GM19035 (cell line): ENCODE measurements at regions not wholly inside any gene's neighbourhood (a gene's known extent, or its start where the extent isn't known, plus 50 kb on each side); places are given as distances from the start of the nearest gene placed in this dataset.

Experiments
- ATAC-seq: cut with Tn5 transposase; IDR thresholded peaks from one replicate; pipeline ENCODE4 v1.9.1; 2021; ENCODE audit not compliant: unreplicated experiment

GRCh38 chr17:79377230-79377786 lies 233.5 kb downstream of the RBFOX3 start:
- no peak for ATAC-seq

- no peak for ATAC-seq
Measured at GRCh38 chr17:79374807-79375206, 236.0 kb downstream of the RBFOX3 start.

- no peak for ATAC-seq
Measured at GRCh38 chr17:79374087-79374689, 236.7 kb downstream of the RBFOX3 start.

GRCh38 chr17:79372470-79373238 lies 238.2 kb downstream of the RBFOX3 start:
- no peak for ATAC-seq

GRCh38 chr17:79371984-79372383 lies 238.9 kb downstream of the RBFOX3 start:
- ATAC-seq = no peak

- ATAC-seq = no peak
Measured at GRCh38 chr17:79370594-79370993, 240.3 kb downstream of the RBFOX3 start.

- no peak for ATAC-seq
Measured at GRCh38 chr17:79370126-79370525, 240.7 kb downstream of the RBFOX3 start.

- ATAC-seq = no peak
Measured at GRCh38 chr17:79369532-79369931, 241.3 kb downstream of the RBFOX3 start.

- no peak for ATAC-seq
Measured at GRCh38 chr17:79369001-79369400, 241.8 kb downstream of the RBFOX3 start.

GRCh38 chr17:79368521-79368920 lies 242.3 kb downstream of the RBFOX3 start:
- ATAC-seq = no peak

- no peak for ATAC-seq
Measured at GRCh38 chr17:79366988-79367571, 243.8 kb downstream of the RBFOX3 start.

- no peak for ATAC-seq
Measured at GRCh38 chr17:79365836-79366770, 244.7 kb downstream of the RBFOX3 start.

- ATAC-seq = no peak
Measured at GRCh38 chr17:79365351-79365750, 245.5 kb downstream of the RBFOX3 start.

GRCh38 chr17:79364315-79365094 lies 246.3 kb downstream of the RBFOX3 start:
- ATAC-seq = no peak

- no peak for ATAC-seq
Measured at GRCh38 chr17:79363552-79364275, 247.1 kb downstream of the RBFOX3 start.

GRCh38 chr17:79362772-79363305 lies 248.0 kb downstream of the RBFOX3 start:
- ATAC-seq = no peak

GRCh38 chr17:79361873-79362771 lies 248.7 kb downstream of the RBFOX3 start:
- no peak for ATAC-seq

GRCh38 chr17:79361221-79361734 lies 249.6 kb downstream of the RBFOX3 start:
- no peak for ATAC-seq
